ENCODE measurements at regions not wholly inside any gene's neighbourhood (a gene's known extent, or its start where the extent isn't known, plus 50 kb on each side); places are given as distances from the start of the nearest gene placed in this dataset.

- Histone ChIP-seq H3K36me3 (no peaks in the 10 kb centered on the region), H3K4me3 (no peak overlapping the region), H3K4me1 (ENCODE audit: low read depth) (no peaks in the 10 kb centered on the region), H3K27me3 (no peaks in the 10 kb centered on the region), H3K9me3 (ENCODE audit: low read depth) (no peaks in the 10 kb centered on the region), H3K27ac (no peak overlapping the region)
- no peak for TF ChIP-seq CTCF (IDR thresholded peaks at IDR 0.05; ENCODE audit: low read depth, low read length)
- DNase-seq (ENCODE audit: low read depth in 1 of 2, low spot score in 1 of 2) = no peak
Observed at GRCh38 chr10:78337016-78337415, 303.4 kb downstream of the RPS24 start.

GRCh38 chr10:78337646-78338391 is 304.2 kb downstream of the RPS24 start:
- DNase-seq (ENCODE audit: low read depth in 1 of 2, low spot score in 1 of 2) = no peak

GRCh38 chr10:78338717-78339116 is 305.1 kb downstream of the RPS24 start:
- Histone ChIP-seq H3K4me1 (ENCODE audit: low read depth) (peaks cover 10% of the 10 kb centered on the region), H3K36me3 (no peaks in the 10 kb centered on the region), H3K4me3 (no peak overlapping the region), H3K27ac (no peak overlapping the region), H3K27me3 (no peaks in the 10 kb centered on the region), H3K9me3 (ENCODE audit: low read depth) (no peaks in the 10 kb centered on the region)
- no peak for TF ChIP-seq CTCF (IDR thresholded peaks at IDR 0.05; ENCODE audit: low read depth, low read length)
- no peak for DNase-seq (ENCODE audit: low read depth in 1 of 2, low spot score in 1 of 2)

More at GRCh38 chr10:78337646-78338391, 304.2 kb downstream of the RPS24 start:
- Histone ChIP-seq H3K27ac (no peak overlapping the region), H3K4me1 (ENCODE audit: low read depth) (peaks cover 3% of the 10 kb centered on the region), H3K4me3 (no peak overlapping the region), H3K27me3 (no peaks in the 10 kb centered on the region), H3K9me3 (ENCODE audit: low read depth) (no peaks in the 10 kb centered on the region), H3K36me3 (no peaks in the 10 kb centered on the region)
- TF ChIP-seq CTCF (IDR thresholded peaks at IDR 0.05; ENCODE audit: low read depth, low read length) = no peak

- Histone ChIP-seq H3K9me3 (ENCODE audit: low read depth) (no peaks in the 10 kb centered on the region), H3K27me3 (no peaks in the 10 kb centered on the region), H3K4me3 (no peak overlapping the region), H3K4me1 (ENCODE audit: low read depth) (peaks cover 10% of the 10 kb centered on the region), H3K36me3 (no peaks in the 10 kb centered on the region), H3K27ac (no peak overlapping the region)
- TF ChIP-seq CTCF (IDR thresholded peaks at IDR 0.05; ENCODE audit: low read depth, low read length) = no peak
- DNase-seq (ENCODE audit: low read depth in 1 of 2, low spot score in 1 of 2) = no peak
Observed at GRCh38 chr10:78339251-78339650, 305.6 kb downstream of the RPS24 start.

- TF ChIP-seq CTCF (IDR thresholded peaks at IDR 0.05; ENCODE audit: low read depth, low read length) = no peak
- no peak overlapping the region for H3K4me3 ChIP-seq
- no peak overlapping the region for H3K27ac ChIP-seq
- H3K27me3 ChIP-seq = no peaks in the 10 kb centered on the region
- no peak for DNase-seq (ENCODE audit: low read depth in 1 of 2, low spot score in 1 of 2)
- no peaks in the 10 kb centered on the region for H3K36me3 ChIP-seq
- H3K4me1 ChIP-seq (ENCODE audit: low read depth) = peaks cover 10% of the 10 kb centered on the region
- no peaks in the 10 kb centered on the region for H3K9me3 ChIP-seq (ENCODE audit: low read depth)
Observed at GRCh38 chr10:78341953-78342614, 308.4 kb downstream of the RPS24 start.

Measured in cardiac muscle cell (in vitro differentiated cells and primary cell).